ENCODE measurements at regions not wholly inside any gene's neighbourhood (a gene's known extent, or its start where the extent isn't known, plus 50 kb on each side); places are given as distances from the start of the nearest gene placed in this dataset.

DNA sequence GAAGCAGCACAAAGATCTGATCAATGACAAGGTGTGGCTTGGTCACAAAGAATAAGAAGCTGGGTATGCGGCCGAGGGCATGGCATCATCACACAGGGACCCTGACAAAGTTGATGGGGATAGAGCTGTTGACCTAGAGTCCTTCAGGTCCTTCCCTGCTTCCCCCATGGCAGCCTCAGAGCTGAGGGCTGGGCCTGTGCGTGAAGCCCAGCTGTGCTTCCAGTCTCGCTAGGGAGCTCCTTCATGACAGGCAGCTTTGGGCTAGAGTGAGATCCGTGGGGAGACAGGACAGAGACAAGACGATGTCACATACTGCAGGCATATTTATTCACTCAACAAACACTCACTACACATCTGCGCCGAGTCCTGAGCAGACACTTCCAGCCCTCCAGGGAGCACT lies 56.4 kb upstream of the NEURL1B start:
- TF ChIP-seq CTCF (IDR thresholded peaks at IDR 0.05) = no peak
- no peak overlapping the region for H3K4me3 ChIP-seq (ENCODE audit: low read length)
- no peak for DNase-seq
- WGBS (ENCODE audit: insufficient coverage) = 88% methylated on average over 8 of the region's 8 CpGs
- Mint-ChIP-seq H3K27me3 (ENCODE audit: low read depth in 2 of 2) (peaks cover 27 to 34% of the 10 kb centered on the region in 2 donors), H3K27ac (no peak overlapping the region), H3K4me3 (no peak overlapping the region), H3K36me3 (no peaks in the 10 kb centered on the region), H3K9me3 (no peaks in the 10 kb centered on the region), H3K4me1 (no peaks in the 10 kb centered on the region)
- H3K36me3 ChIP-seq (ENCODE audit: control insufficient read depth, insufficient read depth, low read length) = no peaks in the 10 kb centered on the region
- no peak overlapping the region for H3K27ac ChIP-seq (ENCODE audit: low read length)
- no peak for ATAC-seq
- no peaks in the 10 kb centered on the region for H3K27me3 ChIP-seq (ENCODE audit: control insufficient read depth, insufficient read depth, low read length)
- intact Hi-C loops (cut with micrococcal nuclease) = no loop called here
- no peaks in the 10 kb centered on the region for H3K4me1 ChIP-seq (ENCODE audit: control insufficient read depth, insufficient read depth, low read length)
- H3K9me3 ChIP-seq (ENCODE audit: control insufficient read depth, insufficient read depth, low read length) = no peaks in the 10 kb centered on the region

GRCh38 chr5:172583931-172584511 lies 57.0 kb upstream of the NEURL1B start:
- H3K27ac Mint-ChIP-seq = no peak overlapping the region
- peaks cover 27 to 34% of the 10 kb centered on the region in 2 donors for H3K27me3 Mint-ChIP-seq (ENCODE audit: low read depth in 2 of 2)
- no peaks in the 10 kb centered on the region for H3K9me3 Mint-ChIP-seq
- WGBS (ENCODE audit: insufficient coverage) = 70% methylated on average over 6 of the region's 7 CpGs
- H3K4me3 ChIP-seq (ENCODE audit: low read length) = no peak overlapping the region
- no peaks in the 10 kb centered on the region for H3K27me3 ChIP-seq (ENCODE audit: control insufficient read depth, insufficient read depth, low read length)
- H3K27ac ChIP-seq (ENCODE audit: low read length) = no peak overlapping the region
- no peak for TF ChIP-seq CTCF (IDR thresholded peaks at IDR 0.05)
- ATAC-seq (no peak), DNase-seq (no peak)
- H3K9me3 ChIP-seq (ENCODE audit: control insufficient read depth, insufficient read depth, low read length) = no peaks in the 10 kb centered on the region
- no peaks in the 10 kb centered on the region for H3K4me1 ChIP-seq (ENCODE audit: control insufficient read depth, insufficient read depth, low read length)
- H3K36me3 Mint-ChIP-seq = no peaks in the 10 kb centered on the region
- no peaks in the 10 kb centered on the region for H3K4me1 Mint-ChIP-seq
- no peaks in the 10 kb centered on the region for H3K36me3 ChIP-seq (ENCODE audit: control insufficient read depth, insufficient read depth, low read length)
- no peak overlapping the region for H3K4me3 Mint-ChIP-seq
- intact Hi-C loops (cut with micrococcal nuclease) = no loop called here

GRCh38 chr5:172582940-172583339 lies 58.1 kb upstream of the NEURL1B start:
- no peak overlapping the region for H3K27ac Mint-ChIP-seq
- 90% methylated on average over 6 of the region's 6 CpGs for WGBS (ENCODE audit: insufficient coverage)
- Histone ChIP-seq H3K4me1 (ENCODE audit: control insufficient read depth, insufficient read depth, low read length) (no peaks in the 10 kb centered on the region), H3K27ac (ENCODE audit: low read length) (no peak overlapping the region), H3K4me3 (ENCODE audit: low read length) (no peak overlapping the region), H3K27me3 (ENCODE audit: control insufficient read depth, insufficient read depth, low read length) (no peaks in the 10 kb centered on the region), H3K36me3 (ENCODE audit: control insufficient read depth, insufficient read depth, low read length) (no peaks in the 10 kb centered on the region), H3K9me3 (ENCODE audit: control insufficient read depth, insufficient read depth, low read length) (no peaks in the 10 kb centered on the region)
- intact Hi-C loops (cut with micrococcal nuclease) = no loop called here
- no peak overlapping the region for H3K4me3 Mint-ChIP-seq
- TF ChIP-seq CTCF (IDR thresholded peaks at IDR 0.05) = no peak
- no peaks in the 10 kb centered on the region for H3K36me3 Mint-ChIP-seq
- no peak for DNase-seq
- no peaks in the 10 kb centered on the region for H3K4me1 Mint-ChIP-seq
- no peak for ATAC-seq
- H3K9me3 Mint-ChIP-seq = no peaks in the 10 kb centered on the region
- H3K27me3 Mint-ChIP-seq (ENCODE audit: low read depth in 2 of 2) = peaks cover 27 to 34% of the 10 kb centered on the region in 2 donors

GRCh38 chr5:172581315-172581714 lies 59.7 kb upstream of the NEURL1B start:
- H3K27me3 ChIP-seq (ENCODE audit: control insufficient read depth, insufficient read depth, low read length) = no peaks in the 10 kb centered on the region
- Mint-ChIP-seq H3K27ac (no peak overlapping the region), H3K4me1 (no peaks in the 10 kb centered on the region), H3K4me3 (no peak overlapping the region), H3K36me3 (no peaks in the 10 kb centered on the region), H3K9me3 (no peaks in the 10 kb centered on the region), H3K27me3 (ENCODE audit: low read depth in 2 of 2) (peaks cover 27 to 34% of the 10 kb centered on the region in 2 donors)
- no peaks in the 10 kb centered on the region for H3K36me3 ChIP-seq (ENCODE audit: control insufficient read depth, insufficient read depth, low read length)
- H3K27ac ChIP-seq (ENCODE audit: low read length) = no peak overlapping the region
- 22% methylated on average over 3 of the region's 4 CpGs for WGBS (ENCODE audit: insufficient coverage)
- ATAC-seq = no peak
- TF ChIP-seq CTCF (IDR thresholded peaks at IDR 0.05) = no peak
- no peaks in the 10 kb centered on the region for H3K9me3 ChIP-seq (ENCODE audit: control insufficient read depth, insufficient read depth, low read length)
- H3K4me3 ChIP-seq (ENCODE audit: low read length) = no peak overlapping the region
- no peak for DNase-seq
- intact Hi-C loops (cut with micrococcal nuclease) = no loop called here
- no peaks in the 10 kb centered on the region for H3K4me1 ChIP-seq (ENCODE audit: control insufficient read depth, insufficient read depth, low read length)

All from natural killer cell (primary cell).